Suppressor macrophage treated with lipopolysaccharide for 4 hours (primary cell): ENCODE measurements at regions not wholly inside any gene's neighbourhood (a gene's known extent, or its start where the extent isn't known, plus 50 kb on each side); places are given as distances from the start of the nearest gene placed in this dataset.
"Not testable (repeated sequence)": the region's sequence is repeated elsewhere in the genome, so short reads cannot be mapped to it uniquely, and the experiment has no call there.

ENCODE experiments used
- DNase-seq: peaks from one replicate; pipeline ENCODE4 v3.0.0-alpha.2; 2020

DNA sequence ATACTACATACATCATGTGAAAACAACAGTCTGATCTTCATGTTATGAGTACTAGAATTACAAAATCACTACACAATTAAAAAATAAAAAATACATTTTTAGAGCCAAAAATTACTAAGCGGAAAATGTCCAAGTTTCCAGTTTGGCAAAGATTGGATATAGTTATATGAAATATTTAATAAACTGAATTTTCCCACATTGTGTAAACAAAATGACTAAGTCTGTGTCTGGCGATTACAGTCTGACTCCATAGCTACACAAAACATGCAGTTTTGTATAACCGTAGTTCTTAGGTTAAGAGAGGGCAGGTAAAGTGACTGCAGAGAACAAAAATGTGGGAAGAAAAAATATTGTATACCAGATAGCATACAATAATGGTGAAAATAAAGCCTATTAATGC is 59.2 kb upstream of the TMEM47 start:
- no peak for DNase-seq

DNA sequence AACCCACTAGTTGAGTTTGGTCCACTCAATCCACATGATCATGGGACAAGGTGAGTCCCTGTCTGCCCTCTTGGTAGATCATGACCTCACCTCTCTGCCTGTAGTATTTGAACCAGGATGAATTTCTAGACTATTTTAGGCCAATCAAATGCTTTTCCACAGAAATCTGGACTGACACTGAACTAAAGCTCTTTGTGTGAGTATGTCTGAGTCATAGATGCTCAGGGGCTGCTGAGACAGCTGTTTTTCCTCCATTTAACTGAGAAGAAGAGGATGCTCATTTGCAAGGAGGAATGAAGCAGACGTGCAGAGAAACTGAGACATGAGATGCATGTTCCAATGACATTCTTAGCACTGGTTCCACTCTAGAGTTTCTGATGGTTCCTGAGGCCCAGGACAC is 77.3 kb upstream of the TMEM47 start:
- DNase-seq = no peak

DNA sequence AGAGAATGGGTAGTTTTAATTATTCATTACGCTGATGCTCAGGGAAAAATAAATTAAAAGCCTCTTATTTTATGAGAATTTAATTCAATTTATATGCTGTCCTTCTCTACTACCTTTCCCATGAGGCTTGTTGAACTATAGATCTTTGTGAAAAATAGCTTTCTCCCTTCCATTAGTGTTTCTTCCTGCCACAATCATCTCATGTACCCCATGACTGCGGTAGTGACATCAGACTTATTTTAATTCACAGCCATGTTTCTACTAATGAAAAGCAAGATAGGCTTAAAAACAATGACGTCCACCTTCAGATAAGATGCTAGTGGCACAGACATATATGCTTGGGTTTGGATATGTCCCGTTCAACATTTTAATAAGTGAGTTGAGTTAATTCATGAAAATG is 87.4 kb upstream of the TMEM47 start:
- no peak for DNase-seq

DNA sequence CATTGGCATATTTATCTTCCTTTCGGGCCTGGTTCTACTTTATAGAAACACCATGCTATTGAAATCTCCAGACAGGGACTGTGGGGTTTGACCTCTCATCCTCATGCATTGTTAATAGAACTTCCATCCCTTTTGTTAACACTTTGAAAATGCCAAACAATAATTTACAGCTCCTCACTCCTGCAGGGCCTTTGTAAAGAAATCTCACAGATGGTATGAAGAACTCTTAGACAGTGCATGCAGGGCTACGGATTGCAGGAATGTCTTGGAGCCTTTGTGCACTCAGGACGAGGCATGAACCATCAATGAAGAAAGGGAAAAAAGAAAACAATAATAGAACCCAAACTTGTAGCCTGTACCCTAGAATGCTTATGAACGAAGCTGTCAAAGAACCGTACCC is 92.8 kb upstream of the TMEM47 start:
- DNase-seq = no peak

DNA sequence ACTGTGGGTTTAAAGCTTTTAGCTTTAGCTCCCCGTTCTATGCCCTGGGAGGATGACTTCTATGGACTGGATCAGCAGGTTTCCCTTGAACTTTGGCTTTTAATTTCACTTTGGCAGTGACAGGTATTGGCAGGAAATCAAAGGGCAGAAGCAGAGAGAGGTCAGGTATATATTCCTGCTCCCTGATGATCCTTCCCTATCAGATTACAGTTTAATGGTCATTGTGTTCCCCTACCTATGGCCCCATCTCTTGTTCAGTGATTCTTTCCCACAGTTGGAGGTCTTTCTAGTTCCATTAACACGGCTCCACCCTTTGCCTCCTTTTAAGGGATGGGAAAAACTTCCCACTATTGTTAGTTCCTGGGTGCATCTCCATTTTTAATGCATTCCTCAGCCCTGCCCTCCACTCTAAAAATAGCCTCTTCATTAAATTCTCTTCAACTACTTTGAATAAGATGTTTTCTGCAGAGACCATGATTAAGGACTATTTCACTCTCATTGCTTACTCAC is 107.8 kb upstream of the TMEM47 start:
- no peak for DNase-seq

DNA sequence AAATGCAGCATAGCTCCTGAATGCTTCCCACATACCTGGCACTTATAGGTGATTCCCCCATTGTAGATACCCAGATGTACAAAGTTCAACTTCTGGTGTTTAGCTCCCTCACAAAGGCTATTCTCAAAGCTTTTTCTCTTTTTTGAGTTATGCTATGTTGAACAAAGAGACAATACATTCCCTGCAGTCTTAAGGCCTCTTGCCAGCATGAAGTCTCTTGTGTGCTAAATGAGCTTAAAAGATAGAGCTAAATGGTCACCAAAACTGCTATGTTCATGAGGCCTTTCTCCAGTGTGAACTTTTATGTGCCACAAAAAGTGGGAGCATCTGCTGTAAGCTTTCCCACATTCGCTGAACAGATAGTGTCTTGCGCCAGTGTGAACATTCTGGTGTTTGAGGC is 111.2 kb upstream of the TMEM47 start:
- no peak for DNase-seq

DNA sequence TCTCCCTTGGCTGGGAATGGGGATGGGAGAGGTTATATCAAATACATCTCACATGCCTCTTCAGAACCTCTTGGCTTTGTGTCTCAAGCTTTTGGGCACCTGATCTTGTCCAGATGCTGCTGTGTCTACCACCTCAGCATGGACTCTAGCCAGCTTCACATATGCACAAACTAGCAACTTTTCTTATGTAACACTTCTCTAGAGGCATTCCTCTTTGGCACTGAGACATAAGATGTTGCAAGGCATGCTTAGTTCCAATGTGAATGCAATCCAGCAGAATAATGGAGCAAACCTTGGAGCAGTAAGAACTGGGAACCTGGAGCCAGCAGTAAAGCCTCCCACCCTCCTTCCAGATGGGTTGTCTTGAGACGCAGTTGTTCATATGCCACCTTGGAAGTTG is 113.4 kb upstream of the TMEM47 start:
- DNase-seq = no peak

DNA sequence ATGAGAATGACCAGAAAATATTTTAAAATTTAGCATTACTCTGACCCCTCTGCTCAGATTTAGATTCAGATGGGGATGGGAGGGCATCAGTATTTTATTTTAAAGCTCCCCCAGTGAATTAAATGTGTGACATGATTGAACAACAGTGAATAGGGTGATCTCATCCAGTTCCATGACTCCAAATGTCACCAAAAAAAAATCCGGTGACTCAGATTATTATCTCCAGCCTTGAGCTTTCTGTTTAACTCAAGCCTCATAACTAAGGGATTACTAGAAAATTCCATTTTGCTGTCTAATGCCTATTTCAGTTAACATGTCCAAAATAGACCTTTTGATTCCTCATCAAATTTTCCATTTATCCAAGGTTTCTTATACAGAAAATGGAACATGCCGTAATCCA is 121.8 kb upstream of the TMEM47 start:
- no peak for DNase-seq

DNA sequence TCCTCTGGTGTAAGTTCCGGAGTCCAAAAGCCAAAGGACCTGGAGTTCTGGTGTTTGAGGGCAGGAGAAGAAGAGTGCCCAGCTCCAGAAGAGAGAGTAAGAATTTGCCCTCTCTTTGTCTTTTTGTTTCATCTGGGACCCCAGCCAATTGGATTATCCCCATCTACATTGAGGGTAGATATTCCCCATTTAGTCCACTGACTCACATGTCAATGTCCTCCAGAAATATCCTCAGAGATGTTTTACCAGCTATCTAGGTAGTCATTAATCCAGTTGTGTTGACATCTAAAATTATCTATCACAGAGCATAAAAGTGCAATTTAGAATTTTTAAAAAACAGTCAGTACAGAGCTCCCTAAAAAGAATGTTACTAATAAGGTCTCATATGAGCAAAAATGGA is 132.9 kb upstream of the TMEM47 start:
- DNase-seq = no peak

DNA sequence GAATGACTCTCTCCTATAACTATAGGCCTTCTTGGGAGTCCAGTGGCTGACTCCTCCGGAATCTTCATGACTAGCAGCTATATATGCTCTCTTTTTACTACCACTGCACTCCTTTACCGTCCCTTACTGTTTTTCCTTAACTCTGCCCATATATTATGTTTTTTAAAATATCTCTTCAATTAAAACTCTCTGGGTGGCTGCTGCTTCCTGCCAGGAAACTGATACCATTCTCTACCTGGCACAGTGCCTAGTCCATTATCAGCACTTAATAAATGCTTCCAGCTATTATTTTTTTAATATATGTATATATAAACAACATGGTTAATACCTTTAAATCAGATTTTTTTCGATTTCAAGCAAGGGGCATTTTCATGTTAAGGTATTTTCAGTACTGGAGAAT is 136.6 kb upstream of the FAM47B start:
- no peak for DNase-seq

DNA sequence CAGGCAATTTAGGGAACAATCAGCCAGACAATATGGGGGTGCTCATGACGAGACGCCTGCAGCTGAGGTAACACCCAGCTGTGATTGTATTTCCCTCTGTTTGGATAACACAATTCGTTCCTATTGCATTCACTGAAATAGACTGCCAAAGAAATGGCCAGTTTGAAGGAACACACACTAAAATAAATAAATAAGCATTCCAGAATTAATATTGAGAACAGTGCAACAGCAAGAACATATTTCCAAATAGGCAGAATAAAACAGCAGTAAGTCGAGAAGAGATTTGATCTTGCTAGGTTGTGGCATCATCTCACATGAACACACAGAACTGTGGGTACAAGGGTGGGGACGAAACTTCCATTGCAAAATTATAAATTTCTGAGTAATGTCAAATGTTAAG is 133.5 kb upstream of the FAM47B start:
- DNase-seq = no peak

DNA sequence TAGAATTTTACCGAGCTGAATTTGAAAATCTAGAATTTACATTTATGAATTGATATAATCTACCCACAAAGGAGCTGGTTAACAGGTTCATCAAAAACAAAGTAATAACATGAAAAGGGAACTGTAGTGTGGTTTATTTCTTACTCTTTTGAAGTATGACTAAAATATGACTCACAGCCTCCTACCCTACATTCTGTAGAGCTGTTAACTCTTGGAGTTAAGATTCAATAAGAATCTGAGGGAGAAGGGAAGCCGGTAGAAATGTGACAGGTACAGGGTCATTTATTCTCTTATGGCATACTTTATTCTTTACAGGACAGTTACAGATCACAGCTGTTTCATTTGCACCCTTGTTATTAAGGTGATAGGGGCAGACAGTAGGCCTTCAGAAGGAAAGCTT is 132.2 kb upstream of the FAM47B start:
- no peak for DNase-seq

DNA sequence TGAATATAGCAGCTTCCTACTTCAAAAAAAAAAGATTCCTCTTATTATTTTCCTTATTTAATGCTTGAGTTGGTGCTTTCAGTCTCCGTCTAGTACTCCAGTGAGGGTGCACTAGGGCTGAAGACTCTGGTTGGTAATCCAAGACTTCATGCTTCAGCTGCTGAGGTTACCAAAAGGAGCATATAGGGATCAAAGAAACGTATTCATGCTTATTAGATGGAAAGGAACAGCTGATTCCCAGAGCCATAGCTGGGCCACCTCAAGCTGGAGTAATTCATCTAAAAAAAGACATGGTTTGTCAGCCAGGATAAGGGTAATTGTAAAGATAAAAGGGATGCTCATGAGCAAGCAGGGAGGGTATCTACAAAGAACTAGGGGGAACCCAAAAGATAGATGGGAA is 131.7 kb upstream of the FAM47B start:
- no peak for DNase-seq

DNA sequence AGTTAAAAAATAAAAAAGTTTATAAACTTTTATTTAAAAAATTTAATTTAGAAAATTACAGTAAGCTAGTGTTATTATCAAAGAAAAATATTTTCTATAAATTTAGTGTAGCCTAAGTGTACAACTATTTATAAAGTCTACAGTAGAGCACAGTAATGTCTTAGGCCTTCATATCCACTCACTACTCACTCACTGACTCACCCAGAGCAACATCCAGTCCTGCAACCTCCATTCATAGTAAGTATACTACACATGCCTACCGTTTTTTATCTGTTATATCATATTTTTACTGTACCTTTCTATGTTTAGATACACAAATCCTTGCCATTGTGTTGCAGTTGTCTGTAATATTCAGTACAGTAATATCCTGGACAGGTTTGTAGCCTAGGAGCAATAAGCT is 129.0 kb upstream of the FAM47B start:
- no peak for DNase-seq

DNA sequence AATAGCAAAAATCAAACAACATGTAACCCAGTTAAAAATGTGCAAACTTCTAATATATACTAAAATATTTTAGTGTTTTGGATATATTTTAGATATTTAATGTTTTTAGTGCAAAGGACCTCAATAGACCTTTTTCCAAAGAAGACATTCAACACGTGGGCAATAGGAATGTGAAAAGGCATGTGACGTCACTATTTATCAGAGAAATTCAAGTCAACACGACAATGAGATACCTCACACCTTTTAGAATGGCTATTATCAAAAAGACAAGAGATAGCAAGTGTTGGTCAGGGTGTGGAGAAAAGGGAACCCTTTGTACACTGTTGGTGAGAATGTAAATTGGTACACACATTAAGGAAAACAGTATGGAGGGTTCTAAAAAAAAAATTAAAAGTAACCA is 115.6 kb upstream of the FAM47B start:
- no peak for DNase-seq

DNA sequence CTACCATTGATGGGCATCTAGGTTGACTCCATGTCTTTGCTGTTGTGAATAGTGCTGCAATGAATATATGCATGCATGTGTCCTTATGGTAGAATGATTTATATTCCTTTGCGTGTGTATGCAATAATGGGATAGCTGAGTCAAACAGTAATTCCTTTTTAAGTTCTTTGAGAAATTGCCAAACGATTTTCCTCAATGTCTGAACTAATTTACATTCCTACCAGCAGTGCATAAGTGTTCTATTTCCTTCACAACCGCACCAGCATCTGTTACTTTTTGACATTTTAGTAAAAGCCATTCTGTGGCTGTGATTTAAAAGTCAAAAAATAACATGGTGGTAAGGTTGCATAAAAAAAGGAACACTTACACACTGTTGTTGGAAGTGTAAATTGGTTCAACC is 103.1 kb upstream of the FAM47B start:
- no peak for DNase-seq

DNA sequence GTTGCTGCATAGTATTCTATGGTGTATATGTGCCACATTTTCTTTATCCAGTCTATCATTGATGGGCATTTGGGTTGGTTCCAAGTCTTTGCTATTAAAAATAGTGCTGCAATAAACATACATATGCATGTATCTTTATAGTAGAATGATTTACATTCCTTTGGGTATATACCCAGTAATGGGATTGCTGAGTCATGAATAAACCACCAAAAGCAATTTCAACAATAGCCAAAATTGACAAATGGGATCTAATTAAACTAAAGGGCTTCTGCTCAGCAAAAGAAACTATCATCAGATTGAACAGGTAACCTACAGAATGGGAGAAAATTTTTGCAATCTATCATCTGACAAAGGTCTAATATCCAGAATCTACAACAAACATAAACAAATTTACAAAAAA is 101.4 kb upstream of the FAM47B start:
- DNase-seq = not testable (repeated sequence)

DNA sequence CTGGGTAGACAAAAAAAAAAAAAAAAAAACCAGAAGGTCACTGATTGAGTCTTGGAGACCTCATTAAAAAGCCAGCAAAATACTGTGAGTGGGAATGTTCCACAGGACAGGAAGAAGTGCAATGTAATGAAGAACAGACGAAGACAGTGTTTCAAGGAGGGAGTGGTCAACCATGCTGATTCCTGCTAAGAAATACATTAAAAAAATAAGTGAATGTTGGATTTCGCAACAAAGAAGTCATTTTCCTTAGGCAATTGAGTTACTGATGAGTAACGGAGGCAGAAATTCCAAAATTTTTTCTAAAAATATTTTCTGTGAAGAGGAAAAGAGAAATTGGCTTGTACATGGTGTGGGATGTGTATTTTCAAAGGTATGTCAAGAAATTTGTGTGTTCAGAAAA is 94.3 kb upstream of the FAM47B start:
- no peak for DNase-seq

DNA sequence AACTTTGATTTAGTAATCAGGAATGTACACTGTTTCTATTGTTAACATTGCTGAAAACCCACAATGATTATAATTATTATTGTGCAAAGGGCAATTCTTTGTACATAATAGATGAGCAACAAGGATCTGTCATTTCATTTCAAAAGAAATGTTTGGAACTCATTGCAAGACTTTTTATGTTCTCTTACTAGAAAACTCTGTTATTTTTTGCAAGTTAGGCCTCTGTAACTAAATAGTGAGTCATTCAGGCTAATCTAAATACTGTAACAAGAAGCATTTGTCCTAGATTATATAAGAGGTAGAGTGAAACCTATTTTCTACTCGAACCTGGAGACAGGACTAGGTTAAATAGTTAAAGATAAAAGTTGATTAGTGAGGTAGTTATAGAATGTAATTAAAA is 93.2 kb upstream of the FAM47B start:
- no peak for DNase-seq

DNA sequence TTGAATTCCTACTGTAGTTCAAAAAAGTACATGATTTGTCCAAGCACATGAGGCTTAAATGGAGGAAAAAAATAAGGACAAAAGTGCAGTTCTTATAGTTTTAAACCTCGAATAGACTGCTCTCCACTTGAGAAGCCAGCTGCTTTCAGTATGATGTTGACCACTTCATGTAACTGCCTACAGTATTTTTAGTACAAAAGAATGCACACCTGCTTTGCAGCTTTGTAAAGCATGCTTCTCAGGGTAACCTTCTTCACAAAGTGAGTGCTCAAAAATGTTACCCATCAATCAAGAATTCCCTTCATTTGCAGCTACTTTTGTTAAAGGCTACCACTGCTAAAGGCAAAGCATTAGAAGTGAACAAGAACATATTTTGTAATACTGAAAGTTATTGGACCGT is 83.4 kb upstream of the FAM47B start:
- DNase-seq = no peak

DNA sequence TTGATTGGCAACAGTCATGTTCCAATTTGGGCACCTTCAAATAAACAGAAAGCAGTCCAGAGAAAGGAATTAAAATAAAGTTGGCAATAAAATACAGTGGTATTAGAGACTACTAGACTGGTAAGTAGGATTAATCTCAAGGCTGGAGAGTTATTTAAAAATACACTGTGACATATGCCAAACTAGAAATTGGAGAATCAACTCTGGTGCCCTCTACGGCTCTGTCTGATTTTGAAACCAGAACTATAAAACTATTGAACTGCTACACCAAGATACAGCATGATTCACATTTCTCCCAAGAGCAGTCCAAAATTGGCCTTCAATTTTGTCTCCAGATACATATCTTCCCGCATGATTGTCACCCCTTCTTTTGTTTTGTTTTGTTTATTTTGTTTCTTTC is 78.7 kb upstream of the FAM47B start:
- DNase-seq = no peak

DNA sequence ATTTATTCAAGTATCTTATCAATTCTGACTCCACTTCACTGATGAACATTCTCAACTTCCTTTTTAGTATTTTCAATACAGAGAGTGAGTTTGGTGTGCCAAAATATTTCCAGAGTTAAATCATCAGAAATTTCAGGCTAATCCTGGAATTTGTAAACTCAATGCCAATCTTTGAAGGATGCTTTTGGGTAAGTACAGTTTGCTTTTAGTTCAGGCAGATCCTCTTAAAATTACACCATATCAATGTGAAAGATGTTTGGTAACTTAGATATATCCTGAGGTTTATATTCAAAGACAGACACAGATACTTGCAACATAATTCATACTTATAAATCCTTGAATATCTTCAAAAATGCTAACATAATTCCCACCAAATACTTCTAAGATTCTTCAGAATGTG is 76.0 kb upstream of the FAM47B start:
- DNase-seq = no peak

DNA sequence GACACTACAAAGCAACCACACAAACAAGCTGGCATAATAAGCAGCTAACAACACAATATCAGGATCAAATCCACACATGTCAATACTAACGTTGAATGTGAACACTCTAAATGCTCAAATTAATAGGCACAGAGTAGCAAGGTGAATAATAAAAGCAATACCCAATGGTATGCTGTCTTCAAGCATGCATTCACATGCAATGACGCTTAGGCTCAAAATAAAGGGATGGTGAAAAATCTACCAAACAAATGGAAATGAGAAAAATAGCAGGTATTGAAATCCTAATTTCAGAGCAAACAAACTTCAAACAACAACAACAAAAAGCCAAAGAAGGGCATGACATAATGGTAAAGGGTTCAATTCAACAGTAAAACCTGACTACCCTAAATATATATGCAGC is 74.0 kb upstream of the FAM47B start:
- no peak for DNase-seq

DNA sequence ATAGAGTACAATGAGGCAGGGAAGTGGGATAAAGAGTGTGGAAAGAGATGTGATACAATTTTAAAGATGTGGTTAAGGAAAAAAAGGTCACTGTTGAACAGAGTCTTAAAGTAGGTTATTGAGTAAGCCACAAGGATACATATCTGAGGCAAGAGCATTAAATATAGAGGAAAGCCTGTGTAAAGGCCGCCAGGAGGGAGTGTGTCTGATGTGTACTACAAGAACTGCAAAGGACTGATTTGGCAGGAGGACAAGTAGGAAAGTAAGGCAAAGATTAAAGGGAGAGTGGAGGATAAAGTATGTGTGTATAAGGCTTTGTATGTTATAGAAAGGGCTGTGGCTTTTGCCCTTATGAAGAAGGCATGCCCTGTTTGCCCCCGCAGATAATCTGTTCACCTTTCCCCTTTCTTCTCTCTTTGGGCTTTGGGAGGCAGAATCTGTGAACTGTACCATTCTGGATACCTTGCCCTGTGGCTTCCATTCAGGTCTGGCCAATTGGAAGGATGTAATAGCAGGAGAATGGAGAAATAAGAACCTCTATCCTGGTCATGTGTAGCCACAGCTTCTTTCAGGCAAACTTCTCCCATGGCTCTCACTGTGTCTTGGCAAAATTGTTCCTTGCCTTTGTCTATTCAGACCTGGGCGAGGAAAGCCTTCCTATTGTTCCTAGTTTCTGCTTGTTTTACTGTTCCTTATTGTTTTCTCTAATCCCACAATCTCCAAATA is 68.9 kb upstream of the FAM47B start:
- DNase-seq = no peak

DNA sequence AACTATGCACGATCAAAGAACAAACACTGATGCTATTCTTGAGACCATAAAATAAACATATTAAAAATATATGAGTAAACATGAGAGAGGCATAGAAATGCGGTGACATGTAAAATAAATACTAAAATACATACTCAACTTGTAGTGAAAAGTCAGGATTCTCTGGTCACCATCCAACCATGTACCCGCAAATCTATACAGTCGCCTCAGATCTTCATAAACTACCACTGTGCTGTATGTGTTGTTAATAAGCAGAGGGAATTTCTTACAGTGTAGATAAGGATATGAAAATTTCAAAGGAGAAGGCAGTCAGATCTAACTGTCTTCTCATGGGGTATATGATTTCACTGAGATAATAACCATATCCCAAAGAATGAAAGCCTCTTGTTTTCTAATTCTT is 67.8 kb upstream of the FAM47B start:
- DNase-seq = no peak

DNA sequence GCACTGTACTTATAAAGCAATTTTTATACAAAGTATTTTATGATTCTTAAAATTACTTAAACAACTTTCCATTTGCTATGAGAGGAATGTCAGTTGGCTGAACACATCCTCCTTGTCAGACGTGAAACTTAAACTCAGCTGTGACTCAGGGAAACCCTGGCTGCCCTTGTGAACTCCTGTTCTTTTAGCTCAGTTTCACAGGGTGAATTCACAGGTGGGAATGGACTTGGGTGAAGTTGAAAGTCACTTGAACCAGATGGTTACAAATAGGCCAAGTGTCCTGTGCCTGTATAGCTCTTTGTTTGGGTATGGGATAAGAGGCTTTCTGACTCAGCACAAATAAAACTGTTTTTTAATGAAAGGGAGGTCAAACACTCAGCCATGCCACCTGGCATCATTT is 67.4 kb upstream of the FAM47B start:
- no peak for DNase-seq
